ENCODE measurements at regions not wholly inside any gene's neighbourhood (a gene's known extent, or its start where the extent isn't known, plus 50 kb on each side); places are given as distances from the start of the nearest gene placed in this dataset.

DNA sequence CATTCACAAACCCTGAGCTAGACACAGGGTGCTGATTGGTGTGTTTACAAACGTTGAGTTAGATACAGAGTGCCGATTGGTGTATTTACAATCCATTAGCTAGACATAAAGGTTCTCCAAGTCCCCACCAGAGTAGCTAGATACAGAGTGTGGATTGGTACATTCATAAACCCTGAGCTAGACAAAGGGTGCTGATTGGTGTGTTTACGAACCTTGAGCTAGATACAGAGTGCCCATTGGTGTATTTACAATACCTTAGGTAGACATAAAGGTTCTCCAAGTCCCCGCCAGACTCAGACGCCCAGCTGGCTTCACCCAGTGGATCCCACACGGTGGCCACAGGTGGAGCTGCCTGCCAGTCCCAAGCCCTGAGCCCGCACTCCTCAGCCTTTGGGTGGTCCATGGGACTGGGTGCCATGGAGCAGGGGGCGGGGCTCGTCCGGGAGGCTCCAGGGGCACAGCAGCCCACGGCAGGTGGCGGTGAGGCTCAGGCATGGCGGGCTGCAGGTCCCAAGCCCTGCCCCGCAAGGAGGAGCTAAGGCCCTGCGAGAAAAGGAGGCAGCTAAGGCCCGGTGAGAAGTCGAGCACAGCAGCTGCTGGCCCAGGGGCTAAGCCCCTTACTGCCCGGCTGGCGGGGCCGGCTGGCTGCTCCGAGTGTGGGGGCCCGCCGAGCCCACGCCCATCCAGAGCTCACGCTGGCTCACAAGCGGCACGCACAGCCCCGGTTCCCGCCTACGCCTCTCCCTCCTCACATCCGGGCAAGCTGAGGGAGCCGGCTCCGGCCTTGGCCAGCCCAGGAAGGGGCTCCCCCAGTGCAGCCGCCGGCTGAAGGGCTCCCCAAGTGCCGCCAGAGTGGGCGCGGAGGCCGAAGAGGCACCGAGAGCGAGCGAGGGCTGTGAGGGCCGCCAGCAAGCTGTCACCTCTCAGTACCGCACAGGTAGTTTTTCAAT lies 1039.2 kb upstream of the CDH9 start:
- TF ChIP-seq GATA2 (IDR thresholded peaks at IDR 0.05; ENCODE audit: low read depth, low read length): no peak
- TF ChIP-seq GATA3 (IDR thresholded peaks at IDR 0.05; ENCODE audit: low read depth, low read length): no peak

GRCh38 chr5:28066856-28067255 lies 1028.5 kb upstream of the CDH9 start:
- TF ChIP-seq GATA3 (IDR thresholded peaks at IDR 0.05; ENCODE audit: low read depth, low read length) (no peak), GATA2 (IDR thresholded peaks at IDR 0.05; ENCODE audit: low read depth, low read length) (no peak)

DNA sequence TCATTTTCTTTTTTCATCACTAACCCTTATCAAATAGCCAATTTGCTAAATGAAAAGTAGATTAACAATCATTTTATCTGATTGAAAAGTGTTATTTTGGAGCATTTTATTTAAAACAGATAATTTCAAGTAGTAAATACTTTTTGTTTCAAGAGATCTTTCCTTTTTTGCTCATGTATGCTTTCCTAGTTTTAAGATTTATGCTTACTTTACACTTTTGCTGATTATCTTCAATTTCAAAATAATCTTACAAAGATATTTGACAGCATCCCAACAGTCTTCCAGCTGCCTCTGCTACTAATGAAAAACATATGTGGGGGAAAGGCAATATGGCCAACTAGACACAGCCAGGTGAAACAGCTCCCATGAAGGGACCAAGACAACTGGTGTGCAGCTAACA lies 1027.3 kb upstream of the CDH9 start:
- TF ChIP-seq GATA3 (IDR thresholded peaks at IDR 0.05; ENCODE audit: low read depth, low read length) (no peak), GATA2 (IDR thresholded peaks at IDR 0.05; ENCODE audit: low read depth, low read length) (no peak)

- TF ChIP-seq GATA3 (IDR thresholded peaks at IDR 0.05; ENCODE audit: low read depth, low read length) (no peak), GATA2 (IDR thresholded peaks at IDR 0.05; ENCODE audit: low read depth, low read length) (no peak)
These were observed 1008.2 kb upstream of the CDH9 start for GRCh38 chr5:28046596-28046995.

GRCh38 chr5:28027851-28028250 lies 989.5 kb upstream of the CDH9 start:
- no peak for TF ChIP-seq GATA2 (IDR thresholded peaks at IDR 0.05; ENCODE audit: low read depth, low read length)
- TF ChIP-seq GATA3 (IDR thresholded peaks at IDR 0.05; ENCODE audit: low read depth, low read length): no peak

GRCh38 chr5:28017178-28017577 lies 978.8 kb upstream of the CDH9 start:
- TF ChIP-seq GATA3 (IDR thresholded peaks at IDR 0.05; ENCODE audit: low read depth, low read length) (no peak), GATA2 (IDR thresholded peaks at IDR 0.05; ENCODE audit: low read depth, low read length) (no peak)

DNA sequence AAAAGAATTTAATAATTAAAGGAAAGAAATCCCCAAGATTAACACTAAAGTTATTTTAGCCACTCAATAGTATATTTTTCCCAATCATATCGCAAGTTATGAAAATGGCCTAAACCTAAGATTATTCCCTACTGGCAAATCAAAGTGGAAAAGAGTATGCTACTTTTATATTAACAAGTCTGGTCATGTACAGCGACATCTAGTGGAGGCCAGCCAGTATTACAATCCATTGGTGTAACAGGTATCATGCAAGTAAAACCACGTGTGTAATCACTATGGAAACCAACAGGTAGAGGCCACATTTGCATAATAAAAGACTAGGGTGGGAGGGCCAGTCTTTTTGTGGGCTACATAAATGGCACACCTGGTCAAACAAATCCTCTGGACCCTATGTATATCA lies 976.4 kb upstream of the CDH9 start:
- TF ChIP-seq GATA2 (IDR thresholded peaks at IDR 0.05; ENCODE audit: low read depth, low read length): no peak
- TF ChIP-seq GATA3 (IDR thresholded peaks at IDR 0.05; ENCODE audit: low read depth, low read length): no peak

GRCh38 chr5:28012538-28012937 lies 974.2 kb upstream of the CDH9 start:
- TF ChIP-seq GATA3 (IDR thresholded peaks at IDR 0.05; ENCODE audit: low read depth, low read length) (no peak), GATA2 (IDR thresholded peaks at IDR 0.05; ENCODE audit: low read depth, low read length) (no peak)

DNA sequence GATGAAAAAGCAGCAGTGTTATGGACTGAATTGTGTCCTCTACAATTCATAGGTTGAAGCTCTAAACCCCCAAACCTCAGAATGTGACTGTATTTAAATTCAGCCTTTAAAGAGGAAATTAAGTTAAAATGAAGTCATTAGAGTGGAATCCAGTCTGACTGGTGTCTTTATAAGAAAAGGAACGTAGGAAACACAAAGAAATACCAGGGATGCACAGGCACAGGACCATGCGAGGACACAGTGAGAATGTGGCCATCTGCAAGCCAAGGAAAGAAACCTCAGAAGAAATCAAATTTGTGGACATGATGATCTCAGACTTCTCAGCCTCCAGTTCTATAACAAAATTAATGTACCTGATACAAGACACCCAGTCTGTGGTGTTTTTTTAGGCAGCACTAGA lies 971.2 kb upstream of the CDH9 start:
- TF ChIP-seq GATA2 (IDR thresholded peaks at IDR 0.05; ENCODE audit: low read depth, low read length) (no peak), GATA3 (IDR thresholded peaks at IDR 0.05; ENCODE audit: low read depth, low read length) (no peak)

DNA sequence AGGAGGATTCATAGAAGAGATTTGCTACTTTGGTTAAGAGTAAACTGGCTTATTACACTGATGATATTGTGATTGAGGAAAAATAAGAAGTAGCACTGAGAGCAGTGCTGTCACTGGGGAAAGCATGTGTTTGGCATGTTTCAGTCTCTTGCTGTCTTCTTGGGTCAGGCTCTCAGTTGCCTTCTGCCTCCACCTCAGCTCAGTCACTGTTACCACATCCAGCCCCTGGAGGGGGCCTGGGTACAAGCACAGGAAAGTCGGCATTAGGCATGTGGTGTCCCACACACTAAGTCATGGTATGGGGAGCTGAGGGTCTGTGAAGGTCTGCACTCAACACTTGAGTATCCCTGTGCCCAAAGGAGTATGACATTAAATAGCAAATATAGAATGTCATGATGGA lies 958.3 kb upstream of the CDH9 start:
- TF ChIP-seq GATA2 (IDR thresholded peaks at IDR 0.05; ENCODE audit: low read depth, low read length): no peak
- TF ChIP-seq GATA3 (IDR thresholded peaks at IDR 0.05; ENCODE audit: low read depth, low read length): no peak

GRCh38 chr5:27995867-27996266 lies 957.5 kb upstream of the CDH9 start:
- TF ChIP-seq GATA2 (IDR thresholded peaks at IDR 0.05; ENCODE audit: low read depth, low read length): no peak
- no peak for TF ChIP-seq GATA3 (IDR thresholded peaks at IDR 0.05; ENCODE audit: low read depth, low read length)

- TF ChIP-seq GATA3 (IDR thresholded peaks at IDR 0.05; ENCODE audit: low read depth, low read length): no peak
- no peak for TF ChIP-seq GATA2 (IDR thresholded peaks at IDR 0.05; ENCODE audit: low read depth, low read length)
These were observed 939.9 kb upstream of the CDH9 start for GRCh38 chr5:27978322-27978721.

GRCh38 chr5:27969157-27969556 lies 930.8 kb upstream of the CDH9 start:
- TF ChIP-seq GATA3 (IDR thresholded peaks at IDR 0.05; ENCODE audit: low read depth, low read length): no peak
- no peak for TF ChIP-seq GATA2 (IDR thresholded peaks at IDR 0.05; ENCODE audit: low read depth, low read length)

- no peak for TF ChIP-seq GATA3 (IDR thresholded peaks at IDR 0.05; ENCODE audit: low read depth, low read length)
- no peak for TF ChIP-seq GATA2 (IDR thresholded peaks at IDR 0.05; ENCODE audit: low read depth, low read length)
These were observed 924.8 kb upstream of the CDH9 start for GRCh38 chr5:27963050-27963783.

DNA sequence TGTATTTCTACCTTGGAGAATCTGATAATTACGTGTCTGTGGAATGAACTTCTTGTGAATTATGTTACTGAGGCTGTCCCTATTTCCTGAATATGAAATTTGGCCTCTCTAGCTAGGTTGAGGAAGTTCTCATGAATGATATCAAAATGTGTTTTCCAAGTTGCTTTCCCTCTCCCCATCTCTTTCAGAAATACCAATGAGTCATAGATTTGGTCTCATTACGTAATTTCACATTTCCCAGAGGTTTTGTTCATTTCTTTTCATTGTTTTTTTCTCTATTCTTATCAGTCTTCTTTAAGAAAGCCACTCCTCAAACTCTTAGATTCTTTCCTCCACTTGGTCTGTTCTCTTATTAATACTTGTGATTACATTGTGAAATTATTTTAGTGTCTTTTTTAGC lies 923.8 kb upstream of the CDH9 start:
- no peak for TF ChIP-seq GATA3 (IDR thresholded peaks at IDR 0.05; ENCODE audit: low read depth, low read length)
- no peak for TF ChIP-seq GATA2 (IDR thresholded peaks at IDR 0.05; ENCODE audit: low read depth, low read length)
